HepG2 (cell line): ENCODE measurements at regions not wholly inside any gene's neighbourhood (a gene's known extent, or its start where the extent isn't known, plus 50 kb on each side); places are given as distances from the start of the nearest gene placed in this dataset.

Experiments
- ATAC-seq: fragments of 200-7000 bp; cut with Tn5 transposase; 3 replicates; pipeline ENCODE4 v1.9.1; 2020; ENCODE audit warnings: mild to moderate bottlenecking, moderate library complexity
- BruUV-seq: library from RNA; stranded (reverse); fragments of 400-500 nt; replicated peaks from 2 replicates; lab custom pipeline; 2021; lab: Mats Ljungman, UMichigan
- CTCF ChIA-PET: fragments of 300-600 bp; formaldehyde crosslinking; extraction: SDS; loops from one replicate; lab custom pipeline; 2021; ENCODE audit warnings: low total read pairs, inconsistent platforms, low intra/inter-chr PET ratio; lab: Yijun Ruan, JAX
- POLR2A ChIA-PET: fragments of 350-600 bp; sonication (Branson Sonifier 250); formaldehyde crosslinking; loops from one replicate; lab custom pipeline; 2020; ENCODE audit warnings: antibody characterized with exemption, inconsistent platforms; lab: Yijun Ruan, JAX
- DNase-seq: peaks from one replicate; pipeline ENCODE4 v3.0.0-alpha.2; 2015; ENCODE audit warnings: low spot score
- FAIRE-seq: peaks from 3 replicates; lab custom pipeline; 2011; peaks lifted over from hg19 to GRCh38; lab: Jason Lieb, UNC
- H2AFZ ChIP-seq: one replicate; pipeline ENCODE4 v1.6.1; 2011; ENCODE audit warnings: low read length, inconsistent platforms
- H3K27ac ChIP-seq: fragments of 300-600 bp; 3 replicates; pipeline ENCODE4 v1.8.0; 2011; ENCODE audit warnings: mixed run types, mild to moderate bottlenecking, mixed read lengths, low read length, inconsistent platforms; ENCODE audit not compliant: insufficient read depth; ENCODE audit errors: extremely low read length
- H3K27me3 ChIP-seq, 2 experiments: fragments of 200-600 bp in 1 of 2; 2 replicates in 1 of 2; 3 replicates in 1 of 2; pipeline versions ENCODE4 v1.6.0 to v1.8.0; 2011; ENCODE audit warnings: low read length in 2 of 2, mild to moderate bottlenecking in 2 of 2, moderate library complexity in 2 of 2, inconsistent platforms in 1 of 2; ENCODE audit not compliant: insufficient read depth in 2 of 2, control insufficient read depth in 1 of 2
- H3K36me3 ChIP-seq, 2 experiments: fragments of 200-600 bp in 1 of 2; replicated peaks in 1 of 2; 2 replicates in 1 of 2; 3 replicates in 1 of 2; pipeline versions ENCODE4 v1.5.1 to v1.8.0; 2011; ENCODE audit warnings: low read length in 2 of 2, inconsistent platforms in 1 of 2; ENCODE audit not compliant: insufficient read depth in 2 of 2, control insufficient read depth in 1 of 2
- H3K4me1 ChIP-seq: 2 replicates; pipeline ENCODE4 v1.5.1; 2012; ENCODE audit warnings: low read length, inconsistent platforms; ENCODE audit not compliant: insufficient read depth
- H3K4me2 ChIP-seq: 2 replicates; pipeline ENCODE4 v1.6.0; 2011; ENCODE audit warnings: low read depth, low read length, inconsistent platforms
- H3K4me3 ChIP-seq, 3 experiments: fragments of 200-600 bp in 1 of 3; sonication (generic), shearing (Covaris generic) in 1 of 3; replicated peaks in 1 of 3; 2 replicates each; pipeline ENCODE4 v1.5.1; 2011 to 2016; ENCODE audit warnings: low read length in 3 of 3, inconsistent platforms in 2 of 3, low read depth in 2 of 3, mild to moderate bottlenecking in 2 of 3, control low read depth in 1 of 3, mixed read lengths in 1 of 3; ENCODE audit not compliant: insufficient read depth in 1 of 3
- H3K79me2 ChIP-seq: one replicate; pipeline ENCODE4 v1.6.1; 2011; ENCODE audit warnings: low read length, inconsistent platforms; ENCODE audit not compliant: insufficient read depth
- H3K9ac ChIP-seq: 2 replicates; pipeline ENCODE4 v1.6.0; 2011; ENCODE audit warnings: mild to moderate bottlenecking, low read depth, low read length, inconsistent platforms; ENCODE audit not compliant: insufficient read depth
- H3K9me3 ChIP-seq: 2 replicates; pipeline ENCODE4 v1.5.1; 2012; ENCODE audit warnings: mild to moderate bottlenecking, low read length
- H4K20me1 ChIP-seq: 2 replicates; pipeline ENCODE4 v1.6.0; 2011; ENCODE audit warnings: inconsistent platforms, mild to moderate bottlenecking, low read length, moderate library complexity; ENCODE audit not compliant: insufficient read depth
- CAMTA2 ChIP-seq: sonication (generic); formaldehyde crosslinking; IDR thresholded peaks from 2 replicates; pipeline ENCODE4 v1.4.0; 2020; ENCODE audit warnings: mild to moderate bottlenecking, missing genetic modification reagents, borderline replicate concordance
- DZIP1 ChIP-seq: sonication (generic); formaldehyde crosslinking; IDR thresholded peaks from 2 replicates; pipeline ENCODE4 v1.5.0; 2020; ENCODE audit warnings: mild to moderate bottlenecking, missing genetic modification reagents
- ERF ChIP-seq: IDR thresholded peaks from 2 replicates; pipeline ENCODE4 v1.6.1; 2018; ENCODE audit warnings: missing biosample characterization, missing genetic modification reagents
- FOXO1 ChIP-seq: sonication (generic); formaldehyde crosslinking; IDR thresholded peaks from 2 replicates; pipeline ENCODE4 v1.4.0; 2020; ENCODE audit warnings: missing genetic modification reagents
- MNT ChIP-seq: fragments of 450-650 bp; IDR thresholded peaks from 2 replicates; pipeline ENCODE4 v1.6.1; 2016
- PHB2 ChIP-seq: fragments of 450-650 bp; IDR thresholded peaks from 2 replicates; pipeline ENCODE4 v1.6.1; 2018; ENCODE audit not compliant: partially characterized antibody
- POLR2A ChIP-seq, 2 experiments: IDR thresholded peaks; 2 replicates each; pipeline ENCODE4 v1.6.1; 2011; ENCODE audit warnings: low read depth in 2 of 2, low read length in 2 of 2, mild to moderate bottlenecking in 1 of 2, moderate library complexity in 1 of 2; ENCODE audit not compliant: insufficient read depth in 1 of 2
- PRMT3 ChIP-seq: sonication (generic); formaldehyde crosslinking; IDR thresholded peaks from 2 replicates; pipeline ENCODE4 v1.8.1; 2022; ENCODE audit warnings: low read depth, mild to moderate bottlenecking, moderate library complexity, missing genetic modification reagents, borderline replicate concordance
- SIX1 ChIP-seq: sonication (generic); formaldehyde crosslinking; IDR thresholded peaks from 2 replicates; pipeline ENCODE4 v1.4.0; 2020; ENCODE audit warnings: missing genetic modification reagents, borderline replicate concordance
- ZNF282 ChIP-seq: fragments of 450-650 bp; IDR thresholded peaks from 2 replicates; pipeline ENCODE4 v1.6.1; 2018; ENCODE audit not compliant: partially characterized antibody
- ZSCAN25 ChIP-seq: sonication (generic); formaldehyde crosslinking; IDR thresholded peaks from 2 replicates; pipeline ENCODE4 v1.8.0; 2022; ENCODE audit warnings: mild to moderate bottlenecking, missing genetic modification reagents
- ZUFSP ChIP-seq: sonication (generic); formaldehyde crosslinking; IDR thresholded peaks from 2 replicates; pipeline ENCODE4 v1.9.0; 2021; ENCODE audit warnings: missing genetic modification reagents, mild to moderate bottlenecking, borderline replicate concordance
- WGBS: methylation state at CpG from one replicate; pipeline ENCODE4 v1.1.6; 2017; ENCODE audit warnings: low lambda C conversion rate; 5-methylcytosine and 5-hydroxymethylcytosine counted together
- in situ Hi-C: cut with HindIII; loops from 2 replicates; pipeline ENCODE4 v1.10.0; 2017; ENCODE audit warnings: low pct_unique_long_range_greater_than_20kb; ENCODE audit not compliant: extremely low pct_ligation_motif_present
- intact Hi-C: fragments of 100-400 bp; cut with micrococcal nuclease; formaldehyde crosslinking; loops from one replicate; pipeline ENCODE4 v1.10.0; 2022; ENCODE audit not compliant: unreplicated experiment
- TF ChIP-seq, protein P1 (sequence below): sonication (generic); formaldehyde crosslinking; IDR thresholded peaks from 2 replicates; pipeline ENCODE4 v1.4.0; 2020; ENCODE audit warnings: missing genetic modification reagents
- TF ChIP-seq, protein P2 (sequence below): IDR thresholded peaks from 2 replicates; pipeline ENCODE4 v1.6.1; 2016; ENCODE audit warnings: missing genetic modification reagents, missing compliant biosample characterization

GRCh38 chr18:67728364-67728763 lies 211.8 kb upstream of the DSEL start (continued):
- TF ChIP-seq, protein P1, sequence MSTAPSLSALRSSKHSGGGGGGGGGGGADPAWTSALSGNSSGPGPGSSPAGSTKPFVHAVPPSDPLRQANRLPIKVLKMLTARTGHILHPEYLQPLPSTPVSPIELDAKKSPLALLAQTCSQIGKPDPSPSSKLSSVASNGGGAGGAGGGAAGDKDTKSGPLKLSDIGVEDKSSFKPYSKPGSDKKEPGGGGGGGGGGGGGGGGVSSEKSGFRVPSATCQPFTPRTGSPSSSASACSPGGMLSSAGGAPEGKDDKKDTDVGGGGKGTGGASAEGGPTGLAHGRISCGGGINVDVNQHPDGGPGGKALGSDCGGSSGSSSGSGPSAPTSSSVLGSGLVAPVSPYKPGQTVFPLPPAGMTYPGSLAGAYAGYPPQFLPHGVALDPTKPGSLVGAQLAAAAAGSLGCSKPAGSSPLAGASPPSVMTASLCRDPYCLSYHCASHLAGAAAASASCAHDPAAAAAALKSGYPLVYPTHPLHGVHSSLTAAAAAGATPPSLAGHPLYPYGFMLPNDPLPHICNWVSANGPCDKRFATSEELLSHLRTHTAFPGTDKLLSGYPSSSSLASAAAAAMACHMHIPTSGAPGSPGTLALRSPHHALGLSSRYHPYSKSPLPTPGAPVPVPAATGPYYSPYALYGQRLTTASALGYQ: no peak

DNA sequence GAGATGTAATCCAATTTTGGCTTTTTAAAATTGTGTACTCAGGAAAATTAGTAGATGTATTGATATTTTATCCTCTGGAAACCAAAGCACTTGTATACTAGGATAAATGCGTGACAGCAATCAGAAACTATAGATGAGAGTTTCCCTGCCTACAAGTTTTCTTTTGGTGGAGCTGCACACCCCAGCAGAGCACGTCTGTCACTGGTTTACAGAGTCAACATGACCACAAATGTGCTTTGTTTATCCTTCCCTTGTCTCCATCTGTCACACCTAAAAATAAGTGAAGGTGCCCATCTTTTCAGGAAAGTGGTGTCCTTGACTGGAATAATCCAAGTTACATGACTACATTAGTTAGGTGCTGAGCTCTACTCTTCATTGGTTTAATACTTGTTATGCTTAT lies 210.4 kb upstream of the DSEL start:
- POLR2A ChIA-PET: no interaction called here
- in situ Hi-C loops: no loop called here
- no peaks in the 10 kb centered on the region for H3K9me3 ChIP-seq
- no peak overlapping the region for H3K9ac ChIP-seq
- no peaks in the 10 kb centered on the region for H3K4me1 ChIP-seq
- no peaks in the 10 kb centered on the region for H3K27me3 ChIP-seq
- no peak overlapping the region for H3K4me3 ChIP-seq
- CTCF ChIA-PET: no interaction called here
- TF ChIP-seq MNT (no peak), POLR2A (IDR thresholded peaks at IDR 0.05; ENCODE audit: insufficient read depth in 1 of 2, low read depth in 2 of 2, low read length in 2 of 2) (no peak), ZSCAN25 (CRISPR knock-in tag) (no peak), DZIP1 (CRISPR knock-in tag) (no peak), PRMT3 (CRISPR knock-in tag) (no peak), ZUFSP (CRISPR knock-in tag) (no peak), SIX1 (CRISPR knock-in tag) (no peak), ERF (CRISPR knock-in tag) (no peak), FOXO1 (CRISPR knock-in tag) (no peak), CAMTA2 (no peak), PHB2 (no peak), ZNF282 (no peak)
- TF ChIP-seq, protein P2, sequence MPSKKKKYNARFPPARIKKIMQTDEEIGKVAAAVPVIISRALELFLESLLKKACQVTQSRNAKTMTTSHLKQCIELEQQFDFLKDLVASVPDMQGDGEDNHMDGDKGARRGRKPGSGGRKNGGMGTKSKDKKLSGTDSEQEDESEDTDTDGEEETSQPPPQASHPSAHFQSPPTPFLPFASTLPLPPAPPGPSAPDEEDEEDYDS: no peak
- TF ChIP-seq, all 625 proteins: peak for 0
- intact Hi-C loops: loop anchor here (1.0 kb wide), 1 partner anchor 24 kb away; no protein-coding TSS in a partner anchor
- DNase-seq (no peak), ATAC-seq (no peak), FAIRE-seq (no peak)
- Histone ChIP-seq H2AFZ (no peak overlapping the region), H3K4me2 (no peak overlapping the region), H3K79me2 (no peaks in the 10 kb centered on the region), H3K36me3 (no peaks in the 10 kb centered on the region), H3K27ac (no peak overlapping the region), H4K20me1 (no peaks in the 10 kb centered on the region)
- WGBS: 4% methylated on average over 2 of the region's 2 CpGs
- BruUV-seq: no TSS peak
